Peyer's patch (tissue), 4 donors: ENCODE measurements at regions not wholly inside any gene's neighbourhood (a gene's known extent, or its start where the extent isn't known, plus 50 kb on each side); places are given as distances from the start of the nearest gene placed in this dataset.

Experiments used
- POLR2A ChIP-seq, 2 donors: fragments of 450-650 bp; IDR thresholded peaks; one replicate each; pipeline ENCODE4 v1.5.1; 2017; ENCODE audit warnings: antibody characterized with exemption in 2 of 2, mild to moderate bottlenecking in 2 of 2, moderate library complexity in 2 of 2
- TF ChIP-seq, protein P1 (sequence below), 6 experiments: fragments of 450-650 bp in 4 of 6; fragments of 200-600 bp in 2 of 6; sonication (generic) in 1 of 6; IDR thresholded peaks; one replicate each; pipeline ENCODE4 v1.5.1; 2017 to 2019; ENCODE audit warnings: antibody characterized with exemption in 6 of 6, mild to moderate bottlenecking in 3 of 6, moderate library complexity in 1 of 6

DNA sequence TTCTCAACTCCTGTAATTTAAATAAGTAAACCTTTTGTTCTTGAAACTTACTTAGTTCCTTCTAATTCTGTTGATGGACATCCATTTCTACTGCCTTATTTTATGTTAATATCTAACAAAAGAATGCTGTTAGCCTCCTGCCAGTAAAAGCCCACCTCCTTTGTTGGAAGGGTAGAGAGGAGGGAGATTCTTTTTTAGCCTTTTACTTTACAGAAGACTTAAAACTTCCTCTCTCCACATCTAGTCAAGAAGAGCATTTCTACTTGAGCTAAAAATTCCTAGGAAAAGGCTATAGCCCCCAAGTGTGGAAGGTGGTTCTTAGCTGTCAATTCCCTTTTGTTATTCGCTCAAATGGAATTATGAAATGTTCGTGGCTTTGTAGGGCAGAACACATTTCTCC, 118.7 kb downstream of the ZIC3 start:
- TF ChIP-seq, protein P1, sequence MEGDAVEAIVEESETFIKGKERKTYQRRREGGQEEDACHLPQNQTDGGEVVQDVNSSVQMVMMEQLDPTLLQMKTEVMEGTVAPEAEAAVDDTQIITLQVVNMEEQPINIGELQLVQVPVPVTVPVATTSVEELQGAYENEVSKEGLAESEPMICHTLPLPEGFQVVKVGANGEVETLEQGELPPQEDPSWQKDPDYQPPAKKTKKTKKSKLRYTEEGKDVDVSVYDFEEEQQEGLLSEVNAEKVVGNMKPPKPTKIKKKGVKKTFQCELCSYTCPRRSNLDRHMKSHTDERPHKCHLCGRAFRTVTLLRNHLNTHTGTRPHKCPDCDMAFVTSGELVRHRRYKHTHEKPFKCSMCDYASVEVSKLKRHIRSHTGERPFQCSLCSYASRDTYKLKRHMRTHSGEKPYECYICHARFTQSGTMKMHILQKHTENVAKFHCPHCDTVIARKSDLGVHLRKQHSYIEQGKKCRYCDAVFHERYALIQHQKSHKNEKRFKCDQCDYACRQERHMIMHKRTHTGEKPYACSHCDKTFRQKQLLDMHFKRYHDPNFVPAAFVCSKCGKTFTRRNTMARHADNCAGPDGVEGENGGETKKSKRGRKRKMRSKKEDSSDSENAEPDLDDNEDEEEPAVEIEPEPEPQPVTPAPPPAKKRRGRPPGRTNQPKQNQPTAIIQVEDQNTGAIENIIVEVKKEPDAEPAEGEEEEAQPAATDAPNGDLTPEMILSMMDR (IDR thresholded peaks at IDR 0.05): no peak
- no peak for TF ChIP-seq POLR2A (IDR thresholded peaks at IDR 0.05)
